ENCODE measurements at regions not wholly inside any gene's neighbourhood (a gene's known extent, or its start where the extent isn't known, plus 50 kb on each side); places are given as distances from the start of the nearest gene placed in this dataset.

- Histone ChIP-seq H3K9me2 (no peaks in the 10 kb centered on the region), H3K79me2 (ENCODE audit: insufficient read depth) (no peaks in the 10 kb centered on the region), H3K27ac (ENCODE audit: low read depth in 2 of 2, low read length in 1 of 2) (no peak overlapping the region), H4K20me1 (ENCODE audit: insufficient read depth) (no peaks in the 10 kb centered on the region), H3K4me2 (no peak overlapping the region), H2AFZ (ENCODE audit: low read depth) (no peak overlapping the region), H3F3A (replicated peaks; ENCODE audit: insufficient read depth) (no peaks in the 10 kb centered on the region), H3K9me3 (no peaks in the 10 kb centered on the region), H3K4me1 (ENCODE audit: control insufficient read depth in 1 of 2, insufficient read depth in 2 of 2, low read depth in 1 of 2, low read length in 1 of 2) (no peaks in the 10 kb centered on the region), H3K4me3 (ENCODE audit: low read depth in 2 of 2, low read length in 1 of 2) (no peak overlapping the region), H3K36me3 (replicated peaks in 1 of 2; ENCODE audit: control insufficient read depth in 1 of 2, insufficient read depth in 2 of 2, low read length in 1 of 2) (no peaks in the 10 kb centered on the region), H3K27me3 (ENCODE audit: insufficient read depth) (no peaks in the 10 kb centered on the region), H3K9ac (no peak overlapping the region)
- POLR2A ChIA-PET: no interaction called here
- 65% methylated on average over 14 of the region's 14 CpGs for WGBS (ENCODE audit: low lambda C conversion rate)
- CTCF ChIA-PET: interaction anchor here (0.9 to 2.3 kb wide), 3 partner anchors 13 to 191 kb away, joined by 3 to 7 read pairs (median 7); no protein-coding TSS in a partner anchor
- TF ChIP-seq RFX5 (IDR thresholded peaks at IDR 0.05; ENCODE audit: low read length) (no peak), CTCF (IDR thresholded peaks at IDR 0.05) (no peak; the same call in 1 of the 2 replicates), RAD21 (IDR thresholded peaks at IDR 0.05; ENCODE audit: low read length) (no peak), NFIC (IDR thresholded peaks at IDR 0.05; ENCODE audit: borderline replicate concordance) (no peak), SMC3 (IDR thresholded peaks at IDR 0.05; ENCODE audit: low read depth, low read length) (no peak), REST (IDR thresholded peaks at IDR 0.05; ENCODE audit: low read depth, low read length) (no peak), IRF3 (IDR thresholded peaks at IDR 0.05; ENCODE audit: low read depth, low read length) (no peak), RCOR1 (IDR thresholded peaks at IDR 0.05; ENCODE audit: low read length) (no peak), GABPA (IDR thresholded peaks at IDR 0.05; ENCODE audit: low read depth) (no peak), TCF12 (IDR thresholded peaks at IDR 0.05) (no peak), FOXJ3 (CRISPR knock-in tag; IDR thresholded peaks at IDR 0.05) (no peak), FOXM1 (IDR thresholded peaks at IDR 0.05; ENCODE audit: low read depth) (no peak), MXI1 (IDR thresholded peaks at IDR 0.05; ENCODE audit: low read depth, low read length) (no peak)
- no peak for DNase-seq
Measured at GRCh38 chr15:29938361-29939335, 116.4 kb upstream of the TJP1 start.
